ENCODE measurements at regions not wholly inside any gene's neighbourhood (a gene's known extent, or its start where the extent isn't known, plus 50 kb on each side); places are given as distances from the start of the nearest gene placed in this dataset.
A peak's percentile ranks its signal among the peaks of the same experiment; 100 is the strongest.

DNA sequence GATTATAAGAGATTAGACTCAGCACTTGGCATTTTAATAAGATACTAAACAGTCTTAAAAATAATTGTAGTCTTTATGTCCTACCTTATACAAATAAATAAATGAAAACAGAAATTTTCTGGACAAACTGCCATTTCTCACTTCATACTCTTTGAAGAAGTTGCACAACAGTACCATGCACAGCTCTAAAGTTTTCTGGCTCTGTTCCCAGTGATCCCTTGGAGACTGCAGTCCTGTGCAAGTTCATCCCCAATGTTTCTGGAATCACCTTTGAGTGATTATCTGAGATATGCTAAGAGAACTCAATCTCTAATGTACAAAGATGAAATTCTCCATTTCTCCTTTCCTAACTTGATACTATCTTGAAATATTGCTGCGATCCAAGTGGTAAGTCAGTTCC, 330.4 kb upstream of the EDIL3 start:
- Histone ChIP-seq H3K27me3 (ENCODE audit: insufficient read depth, low read length) (no peaks in the 10 kb centered on the region), H3T11ph (ENCODE audit: low read length) (no peak overlapping the region), H3K27ac (ENCODE audit: insufficient read length, low read depth, low read length) (no peak overlapping the region), H3K18ac (ENCODE audit: insufficient read length, low read depth, low read length) (no peak overlapping the region), H3K79me2 (ENCODE audit: insufficient read depth, low read length) (no peaks in the 10 kb centered on the region), H2AFZ (ENCODE audit: low read length) (no peak overlapping the region), H2BK5ac (ENCODE audit: insufficient read length, low read length) (no peak overlapping the region), H4K91ac (ENCODE audit: insufficient read length, low read depth, low read length) (no peak overlapping the region), H3K9ac (ENCODE audit: extremely low read depth, insufficient read length, low read length) (no peak overlapping the region), H4K5ac (ENCODE audit: insufficient read length, low read depth, low read length) (no peak overlapping the region), H3K56ac (ENCODE audit: insufficient read length, low read depth, low read length) (no peak overlapping the region), H2BK20ac (ENCODE audit: low read depth, low read length, poor library complexity, severe bottlenecking) (no peak overlapping the region), H2BK120ac (ENCODE audit: low read depth, low read length, poor library complexity, severe bottlenecking) (no peak overlapping the region), H3K23ac (ENCODE audit: insufficient read length, low read depth, low read length) (no peak overlapping the region), H4K8ac (replicated peaks; ENCODE audit: insufficient read length, low read depth, low read length) (no peak overlapping the region), H4K20me1 (ENCODE audit: control insufficient read depth, insufficient read depth, insufficient read length) (no peaks in the 10 kb centered on the region), H2BK12ac (ENCODE audit: insufficient read length, low read depth, low read length) (no peak overlapping the region), H3K14ac (ENCODE audit: insufficient read depth, low read length) (no peak overlapping the region), H2AK5ac (ENCODE audit: insufficient read length, low read length) (no peak overlapping the region), H3K23me2 (ENCODE audit: insufficient read length, low read depth, low read length, poor library complexity, severe bottlenecking) (no peaks in the 10 kb centered on the region), H3K9me3 (ENCODE audit: control insufficient read depth, low read depth, low read length) (no peaks in the 10 kb centered on the region), H2BK15ac (ENCODE audit: low read depth, low read length) (no peak overlapping the region), H3K4ac (ENCODE audit: low read depth, low read length) (no peak overlapping the region), H3K79me1 (ENCODE audit: insufficient read depth, low read depth, low read length, poor library complexity, severe bottlenecking) (no peaks in the 10 kb centered on the region), H3K4me2 (ENCODE audit: insufficient read depth, insufficient read length, low read length) (no peak overlapping the region), H3K4me1 (ENCODE audit: insufficient read depth, low read length) (no peaks in the 10 kb centered on the region)
- WGBS (ENCODE audit: extremely low coverage, insufficient read length, low lambda C conversion rate) = no CpG with 5 or more reads among the region's 1 CpG
- H3K9me3 Mint-ChIP-seq = peaks cover 10 to 11% of the 10 kb centered on the region in 2 experiments
- H3K27ac Mint-ChIP-seq = peak overlapping the region in 1 of 3 experiments; percentile 40; a peak in 1 of 7 replicates
- H3K36me3 Mint-ChIP-seq (ENCODE audit: insufficient read depth in 1 of 3, low read depth in 3 of 3) = peaks cover 0 to 9% (median 2%) of the 10 kb centered on the region in 3 experiments; a peak in 4 of 7 replicates
- H3K27me3 Mint-ChIP-seq (ENCODE audit: low read depth) = no peaks in the 10 kb centered on the region
- no peak overlapping the region for H3K4me3 Mint-ChIP-seq
- no peak for TF ChIP-seq CTCF (conservative IDR thresholded peaks at IDR 0.05)
- no peaks in the 10 kb centered on the region for H3K4me1 Mint-ChIP-seq
- DNase-seq = no peak
